Hepatocyte (in vitro differentiated cells): ENCODE measurements at regions not wholly inside any gene's neighbourhood (a gene's known extent, or its start where the extent isn't known, plus 50 kb on each side); places are given as distances from the start of the nearest gene placed in this dataset.

Experiments
- DNase-seq: peaks from one replicate; pipeline ENCODE4 v3.0.0-alpha.2; 2016; ENCODE audit warnings: low spot score
- H2AFZ ChIP-seq: fragments of 200-600 bp; sonication (generic); 2 replicates; pipeline ENCODE4 v1.6.0; 2016; ENCODE audit warnings: antibody characterized with exemption, mild to moderate bottlenecking
- H3K27ac ChIP-seq: fragments of 200-600 bp; sonication (generic); 2 replicates; pipeline ENCODE4 v1.5.1; 2016; ENCODE audit warnings: mild to moderate bottlenecking
- H3K27me3 ChIP-seq: fragments of 200-600 bp; sonication (generic); 2 replicates; pipeline ENCODE4 v1.6.1; 2016
- H3K36me3 ChIP-seq: fragments of 200-600 bp; sonication (generic); replicated peaks from 2 replicates; pipeline ENCODE4 v1.5.1; 2016; ENCODE audit warnings: low read depth; ENCODE audit not compliant: insufficient read depth
- H3K4me1 ChIP-seq: fragments of 200-600 bp; sonication (generic); 2 replicates; pipeline ENCODE4 v1.5.1; 2016; ENCODE audit warnings: mild to moderate bottlenecking, moderate library complexity; ENCODE audit not compliant: insufficient read depth
- H3K4me2 ChIP-seq: fragments of 200-600 bp; sonication (generic); 2 replicates; pipeline ENCODE4 v1.6.0; 2016
- H3K4me3 ChIP-seq: fragments of 200-600 bp; sonication (generic); 2 replicates; pipeline ENCODE4 v1.5.1; 2016; ENCODE audit warnings: mild to moderate bottlenecking
- H3K79me2 ChIP-seq: fragments of 200-600 bp; sonication (generic); 2 replicates; pipeline ENCODE4 v1.6.0; 2017; ENCODE audit warnings: mild to moderate bottlenecking
- H3K9me2 ChIP-seq: fragments of 200-600 bp; sonication (generic); replicated peaks from 2 replicates; pipeline ENCODE4 v1.6.0; 2017; ENCODE audit warnings: mild to moderate bottlenecking; ENCODE audit not compliant: insufficient read depth
- H3K9me3 ChIP-seq: fragments of 200-600 bp; sonication (generic); 2 replicates; pipeline ENCODE4 v1.5.1; 2016; ENCODE audit warnings: low read depth, mild to moderate bottlenecking
- H4K20me1 ChIP-seq: fragments of 200-600 bp; sonication (generic); 2 replicates; pipeline ENCODE4 v1.6.0; 2016; ENCODE audit warnings: mild to moderate bottlenecking; ENCODE audit not compliant: insufficient read depth, poor library complexity, severe bottlenecking
- EZH2 ChIP-seq: fragments of 200-600 bp; sonication (generic); IDR thresholded peaks from 2 replicates; pipeline ENCODE4 v1.6.1; 2016; ENCODE audit warnings: antibody characterized with exemption, mild to moderate bottlenecking, borderline replicate concordance
- EZH2phosphoT487 ChIP-seq: fragments of 200-600 bp; sonication (generic); IDR thresholded peaks from one replicate; pipeline ENCODE4 v1.6.1; 2018; ENCODE audit warnings: antibody characterized with exemption, mild to moderate bottlenecking, low read depth, moderate library complexity; ENCODE audit not compliant: unreplicated experiment, severe bottlenecking
- WGBS: methylation state at CpG from one replicate; pipeline ENCODE4 v1.1.6; 2016; ENCODE audit warnings: low lambda C conversion rate; ENCODE audit errors: missing lambda C conversion rate; 5-methylcytosine and 5-hydroxymethylcytosine counted together
- TF ChIP-seq, protein P1 (sequence below): fragments of 200-600 bp; sonication (generic); IDR thresholded peaks from 2 replicates; pipeline ENCODE4 v1.5.1; 2016; ENCODE audit warnings: antibody characterized with exemption, mild to moderate bottlenecking; ENCODE audit not compliant: poor library complexity

GRCh38 chr16:80407265-80407987 lies 133.4 kb upstream of the DYNLRB2 start:
- no peaks in the 10 kb centered on the region for H3K79me2 ChIP-seq
- TF ChIP-seq, protein P1, sequence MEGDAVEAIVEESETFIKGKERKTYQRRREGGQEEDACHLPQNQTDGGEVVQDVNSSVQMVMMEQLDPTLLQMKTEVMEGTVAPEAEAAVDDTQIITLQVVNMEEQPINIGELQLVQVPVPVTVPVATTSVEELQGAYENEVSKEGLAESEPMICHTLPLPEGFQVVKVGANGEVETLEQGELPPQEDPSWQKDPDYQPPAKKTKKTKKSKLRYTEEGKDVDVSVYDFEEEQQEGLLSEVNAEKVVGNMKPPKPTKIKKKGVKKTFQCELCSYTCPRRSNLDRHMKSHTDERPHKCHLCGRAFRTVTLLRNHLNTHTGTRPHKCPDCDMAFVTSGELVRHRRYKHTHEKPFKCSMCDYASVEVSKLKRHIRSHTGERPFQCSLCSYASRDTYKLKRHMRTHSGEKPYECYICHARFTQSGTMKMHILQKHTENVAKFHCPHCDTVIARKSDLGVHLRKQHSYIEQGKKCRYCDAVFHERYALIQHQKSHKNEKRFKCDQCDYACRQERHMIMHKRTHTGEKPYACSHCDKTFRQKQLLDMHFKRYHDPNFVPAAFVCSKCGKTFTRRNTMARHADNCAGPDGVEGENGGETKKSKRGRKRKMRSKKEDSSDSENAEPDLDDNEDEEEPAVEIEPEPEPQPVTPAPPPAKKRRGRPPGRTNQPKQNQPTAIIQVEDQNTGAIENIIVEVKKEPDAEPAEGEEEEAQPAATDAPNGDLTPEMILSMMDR, result no peak
- TF ChIP-seq EZH2phosphoT487 (no peak), EZH2 (no peak)
- H3K4me1 ChIP-seq, result no peaks in the 10 kb centered on the region
- no peaks in the 10 kb centered on the region for H3K27me3 ChIP-seq
- no peaks in the 10 kb centered on the region for H3K9me2 ChIP-seq
- H2AFZ ChIP-seq, result no peak overlapping the region
- no peaks in the 10 kb centered on the region for H3K36me3 ChIP-seq
- peak overlapping the region; percentile 42 for H3K4me2 ChIP-seq
- no peaks in the 10 kb centered on the region for H4K20me1 ChIP-seq
- no peak overlapping the region for H3K4me3 ChIP-seq
- WGBS, result 65% methylated on average over 3 of the region's 3 CpGs
- peak; percentile 11 for DNase-seq
- peak overlapping the region; percentile 18 for H3K27ac ChIP-seq
- no peaks in the 10 kb centered on the region for H3K9me3 ChIP-seq

GRCh38 chr16:80404847-80405246 lies 135.9 kb upstream of the DYNLRB2 start:
- Histone ChIP-seq H3K27ac (no peak overlapping the region), H3K36me3 (no peaks in the 10 kb centered on the region)
- DNase-seq, result no peak

DNA sequence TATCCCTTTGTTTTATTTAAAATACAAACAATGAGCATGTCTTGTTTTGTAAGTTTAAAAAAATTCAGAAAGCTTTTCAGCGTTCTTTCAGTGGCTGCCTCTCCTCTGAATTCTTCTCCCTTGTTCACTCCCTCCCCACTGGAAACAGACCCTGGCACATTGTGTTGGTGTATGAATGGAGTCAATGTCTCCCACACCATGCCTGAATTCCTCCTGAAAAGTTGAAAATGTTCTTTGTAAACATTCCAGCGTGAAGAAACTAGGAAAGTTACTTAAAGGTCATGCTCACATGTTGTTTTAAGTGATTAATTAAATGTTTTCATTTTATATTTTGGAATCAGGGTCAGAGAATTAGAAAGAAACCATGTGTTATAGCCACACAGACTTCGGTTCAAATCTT lies 136.9 kb upstream of the DYNLRB2 start:
- 69% methylated on average over 3 of the region's 3 CpGs for WGBS
- Histone ChIP-seq H2AFZ (no peak overlapping the region), H3K9me3 (no peaks in the 10 kb centered on the region), H4K20me1 (no peaks in the 10 kb centered on the region), H3K9me2 (no peaks in the 10 kb centered on the region), H3K79me2 (no peaks in the 10 kb centered on the region), H3K36me3 (no peaks in the 10 kb centered on the region), H3K27me3 (no peaks in the 10 kb centered on the region), H3K4me2 (no peak overlapping the region), H3K27ac (no peak overlapping the region), H3K4me3 (no peak overlapping the region), H3K4me1 (no peaks in the 10 kb centered on the region)
- TF ChIP-seq, protein P1, result no peak
- TF ChIP-seq EZH2phosphoT487, result no peak
- no peak for TF ChIP-seq EZH2
- no peak for DNase-seq

More at GRCh38 chr16:80404847-80405246, 135.9 kb upstream of the DYNLRB2 start:
- no peaks in the 10 kb centered on the region for H3K9me2 ChIP-seq
- no peaks in the 10 kb centered on the region for H3K27me3 ChIP-seq
- no peak overlapping the region for H2AFZ ChIP-seq
- H3K79me2 ChIP-seq, result no peaks in the 10 kb centered on the region
- no peaks in the 10 kb centered on the region for H3K9me3 ChIP-seq
- no peak overlapping the region for H3K4me2 ChIP-seq
- TF ChIP-seq, protein P1, result no peak
- TF ChIP-seq EZH2 (no peak), EZH2phosphoT487 (no peak)
- H4K20me1 ChIP-seq, result no peaks in the 10 kb centered on the region
- H3K4me1 ChIP-seq, result no peaks in the 10 kb centered on the region
- H3K4me3 ChIP-seq, result no peak overlapping the region
